GM12864 (cell line): ENCODE measurements at regions not wholly inside any gene's neighbourhood (a gene's known extent, or its start where the extent isn't known, plus 50 kb on each side); places are given as distances from the start of the nearest gene placed in this dataset.
"Not testable (repeated sequence)": the region's sequence is repeated elsewhere in the genome, so short reads cannot be mapped to it uniquely, and the experiment has no call there.

Experiments
- DNase-seq: peaks from one replicate; pipeline ENCODE4 v3.0.0-alpha.2; 2011; ENCODE audit warnings: low read depth
- H3K4me3 ChIP-seq: 2 replicates; pipeline ENCODE4 v1.5.1; 2011; ENCODE audit warnings: mild to moderate bottlenecking, low read depth, low read length, control low read depth
- TF ChIP-seq, protein P1 (sequence below): IDR thresholded peaks from 2 replicates; pipeline ENCODE4 v1.5.1; 2011; ENCODE audit warnings: low read depth, mild to moderate bottlenecking, moderate library complexity, low read length, control low read depth, inconsistent platforms; ENCODE audit errors: missing control alignments

DNA sequence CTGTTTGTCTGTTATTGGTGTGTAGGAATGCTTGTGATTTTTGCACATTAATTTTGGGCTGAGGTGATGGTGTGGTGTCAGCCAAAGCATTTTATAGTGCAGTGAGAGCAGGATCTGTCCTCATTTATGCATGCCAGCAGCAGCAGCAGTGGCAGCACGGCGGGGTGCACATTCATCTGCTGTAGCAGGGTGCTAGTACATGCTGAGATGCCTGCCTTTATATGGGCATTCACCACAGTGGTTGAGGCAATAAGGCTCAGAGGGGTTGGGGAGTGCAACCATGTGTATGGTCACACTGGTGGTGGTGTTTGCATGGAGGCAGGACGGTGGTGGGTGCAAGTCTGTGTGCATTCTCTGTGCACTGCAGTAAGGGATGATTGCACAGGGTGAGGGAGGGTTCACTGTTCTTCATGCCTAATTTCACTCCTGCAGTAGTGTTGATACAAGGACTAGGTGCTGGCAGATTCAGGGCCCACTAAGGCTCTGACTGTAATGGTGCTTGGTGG is 129.3 kb upstream of the SYNCRIP start:
- H3K4me3 ChIP-seq: no peak overlapping the region
- DNase-seq: no peak
- TF ChIP-seq, protein P1, sequence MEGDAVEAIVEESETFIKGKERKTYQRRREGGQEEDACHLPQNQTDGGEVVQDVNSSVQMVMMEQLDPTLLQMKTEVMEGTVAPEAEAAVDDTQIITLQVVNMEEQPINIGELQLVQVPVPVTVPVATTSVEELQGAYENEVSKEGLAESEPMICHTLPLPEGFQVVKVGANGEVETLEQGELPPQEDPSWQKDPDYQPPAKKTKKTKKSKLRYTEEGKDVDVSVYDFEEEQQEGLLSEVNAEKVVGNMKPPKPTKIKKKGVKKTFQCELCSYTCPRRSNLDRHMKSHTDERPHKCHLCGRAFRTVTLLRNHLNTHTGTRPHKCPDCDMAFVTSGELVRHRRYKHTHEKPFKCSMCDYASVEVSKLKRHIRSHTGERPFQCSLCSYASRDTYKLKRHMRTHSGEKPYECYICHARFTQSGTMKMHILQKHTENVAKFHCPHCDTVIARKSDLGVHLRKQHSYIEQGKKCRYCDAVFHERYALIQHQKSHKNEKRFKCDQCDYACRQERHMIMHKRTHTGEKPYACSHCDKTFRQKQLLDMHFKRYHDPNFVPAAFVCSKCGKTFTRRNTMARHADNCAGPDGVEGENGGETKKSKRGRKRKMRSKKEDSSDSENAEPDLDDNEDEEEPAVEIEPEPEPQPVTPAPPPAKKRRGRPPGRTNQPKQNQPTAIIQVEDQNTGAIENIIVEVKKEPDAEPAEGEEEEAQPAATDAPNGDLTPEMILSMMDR: no peak

DNA sequence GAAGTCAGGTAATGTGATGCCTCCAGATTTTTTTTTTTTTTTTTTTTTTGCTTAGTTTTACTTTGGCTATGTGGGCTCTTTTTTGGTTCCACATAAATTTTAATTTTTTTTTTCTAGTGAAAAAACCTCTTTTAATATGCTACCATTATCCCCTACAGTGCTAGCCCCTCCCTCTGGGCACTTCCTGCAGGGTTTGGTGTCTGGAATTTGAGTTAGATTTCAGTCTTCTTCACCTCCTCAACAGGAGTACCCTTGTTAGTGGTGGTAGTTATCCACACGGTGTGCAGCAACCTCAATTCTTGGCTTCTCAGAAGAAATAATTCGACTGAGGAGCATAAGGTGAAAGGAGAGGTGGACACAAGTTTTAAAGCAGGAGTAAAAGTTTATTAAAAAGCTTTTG is 128.8 kb upstream of the SYNCRIP start:
- TF ChIP-seq, protein P1: no peak
- no peak for DNase-seq
- no peak overlapping the region for H3K4me3 ChIP-seq

DNA sequence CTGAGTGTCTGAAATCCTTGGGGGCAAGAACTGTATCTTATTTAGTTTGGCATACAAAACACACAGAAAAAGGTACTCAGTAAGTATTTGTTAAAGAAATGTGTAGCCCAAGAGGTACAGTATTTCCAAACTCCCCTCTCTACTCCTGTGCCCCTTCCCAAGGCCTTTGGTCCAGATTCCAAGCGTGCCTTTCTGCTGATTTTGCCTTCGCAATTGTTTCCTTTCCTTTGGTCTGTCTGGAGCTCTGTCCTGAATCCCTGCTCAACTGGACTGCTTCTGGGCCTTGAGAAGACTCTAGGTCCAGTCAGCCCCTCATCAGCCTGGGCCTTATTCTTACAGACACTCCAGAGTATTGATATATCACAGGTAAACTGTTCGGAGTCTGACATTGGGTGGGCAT is 122.2 kb upstream of the SYNCRIP start:
- H3K4me3 ChIP-seq: no peak overlapping the region
- TF ChIP-seq, protein P1: no peak
- DNase-seq: no peak

DNA sequence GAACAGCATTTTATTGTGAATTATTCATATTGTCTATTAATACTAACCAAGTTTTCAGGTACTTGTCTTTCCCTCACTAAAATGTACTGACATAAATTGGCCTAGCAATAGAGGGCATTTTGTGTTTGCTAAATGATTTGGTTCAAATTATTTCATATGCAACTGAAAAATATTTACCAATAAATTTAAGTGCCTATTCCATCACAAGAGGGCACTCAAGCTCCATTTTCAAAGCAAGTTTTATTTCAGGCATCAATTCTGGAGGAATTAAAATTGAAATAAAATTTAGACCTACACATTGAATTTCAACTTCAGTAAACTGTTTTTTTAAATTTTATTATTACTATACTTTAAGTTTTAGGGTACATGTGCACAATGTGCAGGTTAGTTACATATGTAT is 114.3 kb upstream of the SYNCRIP start:
- no peak for DNase-seq
- H3K4me3 ChIP-seq: no peak overlapping the region
- TF ChIP-seq, protein P1: peak; percentile 17

DNA sequence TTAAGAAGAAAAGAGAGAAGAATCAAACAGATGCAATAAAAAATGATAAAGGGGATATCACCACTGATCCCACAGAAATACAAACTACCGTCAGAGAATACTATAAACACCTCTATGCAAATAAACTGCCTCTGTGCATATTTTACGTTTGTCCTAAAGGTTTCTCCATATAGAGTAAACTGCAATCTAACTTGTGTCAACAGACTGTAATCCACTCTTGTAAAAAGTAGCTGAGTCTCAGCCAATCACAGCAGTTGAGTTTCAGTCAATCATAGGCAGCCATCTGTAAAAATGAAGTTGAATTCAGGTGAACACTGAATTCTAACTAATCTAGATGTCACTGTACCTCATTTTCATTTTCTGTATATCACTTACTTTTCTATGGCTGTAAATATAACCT is 112.2 kb upstream of the SYNCRIP start:
- H3K4me3 ChIP-seq: no peak overlapping the region
- DNase-seq: no peak
- TF ChIP-seq, protein P1: no peak

DNA sequence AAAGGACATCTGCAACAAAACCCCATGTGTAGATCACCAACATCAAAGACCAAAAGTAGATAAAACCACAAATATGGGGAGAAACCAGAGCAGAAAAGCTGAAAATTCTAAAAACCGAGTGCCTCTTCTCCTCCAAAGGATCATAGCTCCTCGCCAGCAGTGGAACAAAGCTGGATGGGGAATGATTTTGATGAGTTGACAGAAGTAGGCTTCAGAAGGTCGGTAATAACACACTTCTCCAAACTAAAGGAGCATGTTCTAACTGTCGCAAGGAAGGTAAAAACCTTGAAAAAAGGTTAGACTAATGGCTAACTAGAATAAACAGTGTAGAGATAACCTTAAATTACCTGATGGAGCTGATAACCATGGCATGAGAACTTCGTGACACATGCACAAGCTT is 109.9 kb upstream of the SYNCRIP start:
- H3K4me3 ChIP-seq: no peak overlapping the region
- DNase-seq: no peak
- TF ChIP-seq, protein P1: no peak

DNA sequence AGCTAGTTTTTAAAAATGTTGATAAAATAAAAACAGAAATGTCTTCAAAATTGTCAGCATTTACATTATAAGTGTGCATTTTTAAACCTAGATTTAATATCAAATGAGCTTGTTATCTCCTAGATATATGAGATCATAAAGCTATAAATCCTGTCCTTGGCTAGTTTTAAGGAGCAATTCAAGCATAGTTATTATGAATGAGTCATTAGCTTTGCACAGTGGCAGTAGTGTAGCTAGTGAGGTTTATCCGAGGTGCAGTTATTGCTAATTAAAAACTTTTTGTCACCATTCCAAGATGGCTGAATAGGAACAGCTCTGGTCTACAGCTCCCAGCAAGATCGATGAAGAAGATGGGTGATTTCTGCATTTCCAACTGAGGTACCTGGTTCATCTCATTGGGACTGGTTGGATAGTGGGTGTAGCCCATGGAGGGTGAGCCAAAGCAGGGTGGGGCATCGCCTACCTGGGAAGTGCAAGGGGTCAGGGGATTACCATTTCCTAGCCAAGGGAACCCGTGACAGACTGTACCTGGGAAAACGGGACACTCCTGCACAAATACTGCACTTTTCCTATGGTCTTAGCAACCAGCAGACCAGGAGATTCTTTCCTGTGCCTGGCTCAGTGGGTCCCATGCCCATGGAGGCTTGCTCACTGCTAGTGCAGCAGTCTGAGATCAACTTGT is 108.8 kb upstream of the SYNCRIP start:
- DNase-seq: no peak
- no peak overlapping the region for H3K4me3 ChIP-seq

DNA sequence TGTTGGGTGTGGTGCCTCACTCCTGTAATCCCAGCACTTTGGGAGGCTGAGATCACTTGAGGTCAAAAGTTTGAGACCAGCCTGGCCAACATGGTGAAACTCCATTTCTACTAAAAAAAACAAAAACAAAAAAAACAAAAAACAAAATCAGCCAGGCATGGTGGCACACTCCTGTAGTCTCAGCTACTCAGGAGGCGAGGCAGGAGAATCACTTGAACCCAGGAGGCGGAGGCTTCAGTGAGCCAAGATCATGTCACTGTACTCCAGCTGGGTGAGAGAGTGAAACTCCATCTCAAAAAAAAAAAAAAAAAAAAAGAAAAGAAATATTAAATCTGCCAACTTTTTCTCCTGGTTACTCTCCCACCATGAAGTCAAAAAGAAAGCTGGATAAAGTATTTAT is 107.5 kb upstream of the SYNCRIP start:
- H3K4me3 ChIP-seq, DNase-seq: not testable (repeated sequence)

More for the DNA sequence above, 108.8 kb upstream of the SYNCRIP start:
- TF ChIP-seq, protein P1: no peak
